ENCODE measurements at regions not wholly inside any gene's neighbourhood (a gene's known extent, or its start where the extent isn't known, plus 50 kb on each side); places are given as distances from the start of the nearest gene placed in this dataset.

DNA sequence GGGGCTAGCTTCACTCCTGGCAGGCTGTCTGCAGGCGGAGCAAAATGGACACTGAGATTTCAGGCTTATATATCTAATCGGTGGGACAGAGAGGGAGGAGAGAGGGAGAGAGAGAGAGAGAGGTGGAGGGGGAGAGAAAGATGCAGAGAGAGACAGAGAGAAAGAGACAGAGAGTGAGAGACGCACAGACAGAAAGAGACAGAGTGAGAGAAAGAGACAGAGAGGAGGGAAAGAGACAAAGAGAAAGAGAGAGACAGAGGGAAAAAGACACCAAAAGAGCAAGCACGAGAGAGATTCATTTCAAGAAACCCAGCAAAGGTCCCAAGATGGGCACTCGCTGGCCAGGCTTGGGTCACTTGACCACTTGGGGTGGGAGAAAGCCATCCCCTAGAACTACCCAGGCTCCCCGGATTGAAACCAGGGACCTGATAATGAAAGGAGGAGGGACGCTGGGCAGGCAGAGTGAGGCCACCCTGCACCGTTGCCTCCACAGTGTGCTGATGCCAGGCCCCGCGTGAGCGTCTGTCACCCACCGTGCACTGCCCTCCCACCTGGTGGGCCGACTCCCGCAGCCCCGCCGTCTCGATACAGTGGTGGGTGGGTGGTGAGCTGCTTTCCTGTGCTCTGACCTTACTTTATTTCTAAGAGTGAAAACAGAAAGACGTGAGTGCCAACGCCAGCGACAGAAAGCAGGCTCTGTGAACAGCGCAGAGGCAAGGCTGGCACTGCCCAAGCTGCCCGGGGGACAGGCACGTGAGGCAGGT lies 67.9 kb upstream of the SLCO4A1 start:
- WGBS, result 87% methylated on average over 23 of the region's 23 CpGs
- H3K27ac ChIP-seq (ENCODE audit: low read depth), result no peak overlapping the region
- DNase-seq (ENCODE audit: extremely low spot score), result no peak
- no peaks in the 10 kb centered on the region for H3K4me1 ChIP-seq (ENCODE audit: insufficient read depth)
- H3K4me3 ChIP-seq (ENCODE audit: low read depth, low read length), result no peak overlapping the region
- H3K36me3 ChIP-seq (ENCODE audit: insufficient read depth), result no peaks in the 10 kb centered on the region

DNA sequence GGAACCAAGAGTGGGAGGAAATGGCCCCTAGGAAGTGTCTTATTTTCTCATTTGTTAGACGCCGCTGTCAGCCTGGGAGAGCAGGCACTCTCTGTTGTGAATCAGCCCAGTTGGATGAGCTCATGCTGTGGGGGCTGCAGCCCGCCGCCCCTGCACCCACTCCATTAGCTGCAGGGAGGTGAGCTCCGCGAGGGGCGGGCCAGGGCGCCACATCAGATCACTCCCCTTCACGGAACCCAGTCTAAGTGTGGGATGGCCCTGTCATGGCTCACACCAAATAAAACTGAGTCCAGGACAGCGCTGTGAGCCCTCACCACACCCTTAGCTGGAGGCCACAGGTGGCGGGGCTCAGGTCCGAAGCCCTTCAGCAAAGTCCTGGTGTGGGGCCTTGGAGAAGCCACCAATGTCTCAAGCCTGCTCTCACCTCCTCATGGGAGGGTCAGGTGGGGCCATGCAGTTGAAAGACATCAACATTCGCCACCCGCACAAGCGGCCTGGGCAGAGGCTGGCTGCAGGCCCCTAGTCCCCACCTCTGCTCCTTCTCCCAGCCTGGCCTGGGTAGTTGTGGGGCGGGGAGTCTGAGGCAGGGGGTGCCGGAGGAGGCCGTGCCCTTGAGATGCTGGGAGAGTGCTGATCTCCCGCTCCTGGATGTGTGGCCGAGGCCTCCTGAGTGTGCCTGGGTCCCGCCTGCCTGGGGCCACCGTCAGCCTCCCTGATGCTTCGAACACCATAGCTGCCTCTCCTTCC lies 66.2 kb upstream of the SLCO4A1 start:
- 79% methylated on average over 23 of the region's 23 CpGs for WGBS
- H3K27ac ChIP-seq (ENCODE audit: low read depth), result no peak overlapping the region
- DNase-seq (ENCODE audit: extremely low spot score), result no peak
- H3K36me3 ChIP-seq (ENCODE audit: insufficient read depth), result no peaks in the 10 kb centered on the region
- H3K4me1 ChIP-seq (ENCODE audit: insufficient read depth), result no peaks in the 10 kb centered on the region
- no peak overlapping the region for H3K4me3 ChIP-seq (ENCODE audit: low read depth, low read length)

DNA sequence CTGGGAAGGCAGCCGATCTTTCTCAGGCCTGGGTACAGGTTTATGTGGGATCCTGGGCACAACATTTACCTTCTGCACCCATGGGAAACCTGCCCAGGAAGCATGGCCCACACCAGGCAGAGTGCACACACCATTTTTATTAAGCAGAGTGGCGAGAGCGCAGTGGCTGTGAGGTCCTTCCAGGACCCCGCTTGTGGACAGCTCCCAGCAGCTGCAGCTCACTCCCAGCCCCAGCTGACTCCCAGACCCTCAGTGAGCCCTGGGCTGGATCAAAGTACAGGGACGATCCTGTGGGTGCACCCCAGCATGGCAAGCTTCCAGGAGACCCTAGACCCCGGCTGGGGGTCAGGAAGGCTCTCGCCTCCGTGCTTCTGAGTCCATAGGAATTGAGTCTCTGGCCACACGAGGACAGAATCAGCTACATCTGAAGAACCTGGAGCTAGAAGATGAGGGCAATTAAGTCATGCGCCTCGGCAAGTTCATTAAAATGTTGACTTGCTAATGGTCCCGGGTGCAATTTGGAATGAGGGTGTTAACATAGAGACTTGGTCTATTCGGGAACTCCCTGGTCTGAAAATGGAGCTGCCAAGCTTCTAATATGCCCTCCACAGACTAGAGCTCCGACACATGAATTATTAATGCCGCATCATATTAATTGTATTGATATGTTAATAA lies 65.4 kb upstream of the SLCO4A1 start:
- DNase-seq (ENCODE audit: extremely low spot score), result no peak
- H3K4me3 ChIP-seq (ENCODE audit: low read depth, low read length), result no peak overlapping the region
- WGBS, result 36% methylated on average over 15 of the region's 15 CpGs
- H3K4me1 ChIP-seq (ENCODE audit: insufficient read depth), result no peaks in the 10 kb centered on the region
- H3K36me3 ChIP-seq (ENCODE audit: insufficient read depth), result no peaks in the 10 kb centered on the region
- no peak overlapping the region for H3K27ac ChIP-seq (ENCODE audit: low read depth)

DNA sequence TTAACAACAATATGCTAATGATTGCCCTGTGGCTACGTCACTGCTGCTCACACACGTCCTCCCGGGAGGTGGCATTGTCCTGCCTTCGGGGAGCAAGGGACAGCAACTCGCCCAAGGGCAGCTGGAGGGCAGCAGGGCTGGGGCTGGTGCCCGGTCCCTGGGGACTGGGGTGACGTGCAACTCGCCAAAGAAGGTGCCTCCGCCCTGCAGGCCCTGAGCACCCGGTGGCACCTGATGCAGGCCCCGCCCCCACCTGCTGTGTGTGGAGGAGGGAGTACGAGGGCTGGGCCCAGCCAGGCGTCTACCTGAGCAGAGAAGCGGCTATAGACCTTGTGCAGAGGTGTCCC lies 64.8 kb upstream of the SLCO4A1 start:
- 36% methylated on average over 14 of the region's 14 CpGs for WGBS
- Histone ChIP-seq H3K36me3 (ENCODE audit: insufficient read depth) (no peaks in the 10 kb centered on the region), H3K4me1 (ENCODE audit: insufficient read depth) (no peaks in the 10 kb centered on the region), H3K4me3 (ENCODE audit: low read depth, low read length) (no peak overlapping the region), H3K27ac (ENCODE audit: low read depth) (no peak overlapping the region)
- no peak for DNase-seq (ENCODE audit: extremely low spot score)

DNA sequence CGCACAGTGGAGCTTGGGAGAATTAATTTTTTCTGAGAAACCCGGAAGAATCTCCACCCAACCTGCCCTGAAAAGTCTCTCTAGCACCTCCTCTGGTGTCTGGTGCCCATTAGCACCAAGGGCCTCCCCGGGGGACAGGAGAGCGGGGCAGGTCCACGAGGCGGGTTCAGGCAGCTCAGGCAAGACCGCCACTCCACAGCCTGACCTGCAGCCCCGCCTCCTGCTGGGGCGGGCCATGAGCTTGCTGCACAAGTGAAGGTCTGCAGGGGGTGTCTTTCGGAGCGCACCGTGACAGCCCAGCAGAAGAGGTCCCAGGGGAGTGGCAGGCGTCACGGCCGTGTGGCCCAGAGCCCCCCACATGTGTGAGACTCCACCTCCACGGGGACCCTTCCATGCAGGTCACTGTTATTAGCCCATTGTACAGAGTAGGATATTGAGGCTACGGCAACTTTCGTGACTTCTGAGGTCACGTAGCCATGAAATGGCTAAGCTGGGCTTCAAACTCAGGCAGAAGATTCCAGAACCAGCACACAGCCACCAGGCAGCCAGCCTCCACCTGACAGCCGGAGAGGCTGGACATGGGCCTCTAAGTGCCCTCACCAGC lies 63.9 kb upstream of the SLCO4A1 start:
- no peaks in the 10 kb centered on the region for H3K4me1 ChIP-seq (ENCODE audit: insufficient read depth)
- H3K27ac ChIP-seq (ENCODE audit: low read depth), result no peak overlapping the region
- H3K36me3 ChIP-seq (ENCODE audit: insufficient read depth), result no peaks in the 10 kb centered on the region
- WGBS, result 55% methylated on average over 20 of the region's 20 CpGs
- H3K4me3 ChIP-seq (ENCODE audit: low read depth, low read length), result no peak overlapping the region
- no peak for DNase-seq (ENCODE audit: extremely low spot score)

DNA sequence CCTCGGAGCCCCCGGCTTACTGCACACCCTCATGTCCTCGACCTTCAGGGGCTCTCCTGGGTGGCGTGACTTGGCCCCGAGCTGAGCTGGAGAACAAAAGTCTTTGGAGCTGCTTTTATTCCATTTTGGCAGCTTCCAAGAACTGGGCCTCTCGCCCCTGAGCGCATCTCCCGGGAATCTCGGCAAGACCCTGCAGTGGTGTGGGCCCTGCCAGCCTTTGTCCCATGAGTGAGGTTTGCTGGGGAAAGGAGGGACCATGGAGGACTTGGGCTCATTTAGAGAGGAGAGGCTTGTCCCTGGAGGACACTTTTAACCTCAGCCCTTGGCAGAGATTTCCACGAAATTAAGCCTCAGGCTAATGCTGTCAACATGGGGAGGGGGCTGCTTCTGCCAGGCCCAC lies 62.3 kb upstream of the SLCO4A1 start:
- no peak overlapping the region for H3K4me3 ChIP-seq (ENCODE audit: low read depth, low read length)
- WGBS, result 23% methylated on average over 10 of the region's 10 CpGs
- H3K27ac ChIP-seq (ENCODE audit: low read depth), result no peak overlapping the region
- H3K36me3 ChIP-seq (ENCODE audit: insufficient read depth), result no peaks in the 10 kb centered on the region
- H3K4me1 ChIP-seq (ENCODE audit: insufficient read depth), result no peaks in the 10 kb centered on the region
- no peak for DNase-seq (ENCODE audit: extremely low spot score)

DNA sequence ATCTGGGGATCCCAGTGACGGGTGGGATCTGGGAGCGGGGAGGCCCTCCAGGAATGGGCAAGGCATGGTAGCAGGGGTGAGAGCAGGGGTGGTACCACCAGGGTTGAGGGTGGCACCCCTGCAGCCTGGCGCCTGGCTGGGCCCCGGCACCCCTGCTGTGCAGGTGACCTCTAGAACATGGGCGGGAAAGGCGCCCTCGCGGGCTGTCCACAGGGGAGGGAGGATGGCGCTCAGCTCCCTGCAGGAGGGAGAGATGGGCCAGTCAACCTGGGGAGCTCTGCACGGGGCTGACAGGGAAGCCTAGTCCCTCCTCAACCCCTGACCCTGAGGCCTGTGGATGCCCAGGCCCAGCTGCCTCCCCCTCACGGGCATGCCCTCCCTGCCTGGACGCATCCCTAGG lies 61.6 kb upstream of the SLCO4A1 start:
- DNase-seq (ENCODE audit: extremely low spot score), result no peak
- no peaks in the 10 kb centered on the region for H3K4me1 ChIP-seq (ENCODE audit: insufficient read depth)
- H3K36me3 ChIP-seq (ENCODE audit: insufficient read depth), result no peaks in the 10 kb centered on the region
- no peak overlapping the region for H3K4me3 ChIP-seq (ENCODE audit: low read depth, low read length)
- WGBS, result 61% methylated on average over 12 of the region's 12 CpGs
- no peak overlapping the region for H3K27ac ChIP-seq (ENCODE audit: low read depth)

DNA sequence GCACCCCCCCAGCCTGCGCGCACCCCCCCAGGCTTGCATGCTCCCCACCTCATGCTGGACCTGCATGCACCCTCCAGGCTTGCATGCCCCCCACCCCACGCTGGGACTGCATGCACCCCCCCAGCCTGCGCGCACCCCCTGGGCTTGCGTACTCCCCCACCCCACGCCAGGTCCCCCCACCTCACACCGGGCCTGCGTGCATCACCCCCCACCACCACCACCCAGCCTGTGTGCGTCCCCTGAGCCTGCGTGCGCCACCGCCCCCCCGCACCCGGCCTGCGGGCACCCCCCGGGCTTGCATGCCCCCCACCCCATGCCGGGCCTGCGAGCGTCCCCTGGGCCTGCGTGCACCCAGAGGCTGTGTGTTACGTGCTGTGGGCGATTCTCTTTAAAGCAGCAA lies 61.0 kb upstream of the SLCO4A1 start:
- Histone ChIP-seq H3K36me3 (ENCODE audit: insufficient read depth) (no peaks in the 10 kb centered on the region), H3K27ac (ENCODE audit: low read depth) (no peak overlapping the region), H3K4me1 (ENCODE audit: insufficient read depth) (no peaks in the 10 kb centered on the region), H3K4me3 (ENCODE audit: low read depth, low read length) (no peak overlapping the region)
- DNase-seq (ENCODE audit: extremely low spot score), result no peak
- 69% methylated on average over 23 of the region's 23 CpGs for WGBS

DNA sequence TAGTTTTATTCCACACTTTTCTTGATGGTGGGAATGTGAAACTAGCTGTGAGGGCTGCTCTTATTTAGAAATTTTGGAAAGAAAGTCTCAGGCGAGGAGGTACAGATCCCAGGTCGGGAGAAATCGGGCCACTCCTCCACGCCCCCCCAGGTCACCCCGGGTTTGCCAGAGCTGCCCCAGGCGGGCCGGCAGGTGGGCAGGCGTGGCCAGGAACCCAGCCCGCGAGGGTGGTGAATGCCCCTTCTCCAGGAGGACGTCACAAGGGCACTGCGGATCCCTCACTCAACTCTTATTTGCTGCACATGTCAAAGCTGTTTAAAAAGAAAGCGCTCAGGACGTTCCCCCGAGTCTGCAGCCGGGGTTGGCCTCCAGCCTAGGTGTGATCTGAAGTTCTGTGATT lies 60.5 kb upstream of the SLCO4A1 start:
- no peak for DNase-seq (ENCODE audit: extremely low spot score)
- Histone ChIP-seq H3K4me3 (ENCODE audit: low read depth, low read length) (no peak overlapping the region), H3K27ac (ENCODE audit: low read depth) (no peak overlapping the region), H3K4me1 (ENCODE audit: insufficient read depth) (no peaks in the 10 kb centered on the region), H3K36me3 (ENCODE audit: insufficient read depth) (no peaks in the 10 kb centered on the region)
- WGBS, result 16% methylated on average over 16 of the region's 16 CpGs

DNA sequence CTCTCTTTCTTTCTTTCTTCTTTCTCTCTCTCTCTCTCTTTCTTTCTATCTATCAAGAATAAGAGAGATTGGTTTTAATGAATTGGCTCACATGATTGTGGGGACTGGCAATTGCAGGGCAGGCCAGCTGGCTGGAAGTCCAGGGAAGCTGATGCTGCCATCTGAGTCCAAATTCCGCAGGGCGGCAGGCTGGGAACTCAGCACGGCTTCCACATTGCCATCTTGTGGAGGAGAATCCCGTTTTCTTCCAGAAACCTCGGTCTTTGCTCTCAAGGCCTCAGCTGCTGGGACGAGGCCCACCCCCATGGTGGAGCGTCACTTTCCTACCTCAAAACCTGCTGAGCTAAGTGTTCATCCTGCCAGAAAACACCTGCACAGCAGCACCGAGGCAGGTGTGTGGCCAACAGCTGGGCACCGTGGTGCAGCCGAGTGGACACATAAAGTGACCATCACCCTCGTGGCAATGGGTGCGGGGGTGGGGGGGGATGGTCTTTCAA lies 58.8 kb upstream of the SLCO4A1 start:
- Histone ChIP-seq H3K4me3 (ENCODE audit: low read depth, low read length) (no peak overlapping the region), H3K27ac (ENCODE audit: low read depth) (no peak overlapping the region), H3K4me1 (ENCODE audit: insufficient read depth) (no peaks in the 10 kb centered on the region), H3K36me3 (ENCODE audit: insufficient read depth) (no peaks in the 10 kb centered on the region)
- DNase-seq (ENCODE audit: extremely low spot score), result no peak
- 39% methylated on average over 12 of the region's 12 CpGs for WGBS

DNA sequence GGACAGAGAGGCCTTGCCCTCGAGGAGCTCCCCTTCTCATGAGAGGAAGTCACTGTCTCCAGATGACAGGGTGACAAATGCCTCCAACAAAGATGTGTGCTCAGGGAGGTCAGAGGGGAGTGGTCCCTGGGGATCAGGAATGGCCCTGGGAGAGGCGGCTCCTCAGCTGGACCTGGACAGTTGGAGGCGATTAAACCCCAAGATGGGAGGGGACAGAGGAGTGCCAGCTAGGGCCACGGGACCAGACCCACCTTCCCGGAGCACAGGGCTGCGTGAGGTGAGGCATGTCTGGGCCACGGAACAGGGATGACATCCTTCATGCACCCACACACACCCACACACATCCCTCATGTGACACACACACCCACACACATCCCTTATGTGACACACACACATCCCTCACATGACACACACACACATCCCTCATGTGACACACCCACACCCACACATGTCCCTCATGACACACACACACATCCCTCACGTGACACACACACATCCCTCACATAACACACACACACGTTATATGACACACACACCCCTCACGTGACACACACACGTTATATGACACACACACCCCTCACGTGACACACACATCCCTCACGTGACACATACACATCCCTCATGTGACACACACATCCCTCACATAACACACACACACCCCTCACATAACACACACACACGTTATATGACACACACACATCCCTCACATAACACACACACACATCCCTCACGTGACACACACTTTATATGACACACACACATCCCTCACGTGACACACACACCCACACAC lies 57.4 kb upstream of the SLCO4A1 start:
- no peak for DNase-seq (ENCODE audit: extremely low spot score)
- no peaks in the 10 kb centered on the region for H3K36me3 ChIP-seq (ENCODE audit: insufficient read depth)
- no peaks in the 10 kb centered on the region for H3K4me1 ChIP-seq (ENCODE audit: insufficient read depth)
- 64% methylated on average over 16 of the region's 16 CpGs for WGBS
- H3K4me3 ChIP-seq (ENCODE audit: low read depth, low read length), result no peak overlapping the region
- H3K27ac ChIP-seq (ENCODE audit: low read depth), result no peak overlapping the region

DNA sequence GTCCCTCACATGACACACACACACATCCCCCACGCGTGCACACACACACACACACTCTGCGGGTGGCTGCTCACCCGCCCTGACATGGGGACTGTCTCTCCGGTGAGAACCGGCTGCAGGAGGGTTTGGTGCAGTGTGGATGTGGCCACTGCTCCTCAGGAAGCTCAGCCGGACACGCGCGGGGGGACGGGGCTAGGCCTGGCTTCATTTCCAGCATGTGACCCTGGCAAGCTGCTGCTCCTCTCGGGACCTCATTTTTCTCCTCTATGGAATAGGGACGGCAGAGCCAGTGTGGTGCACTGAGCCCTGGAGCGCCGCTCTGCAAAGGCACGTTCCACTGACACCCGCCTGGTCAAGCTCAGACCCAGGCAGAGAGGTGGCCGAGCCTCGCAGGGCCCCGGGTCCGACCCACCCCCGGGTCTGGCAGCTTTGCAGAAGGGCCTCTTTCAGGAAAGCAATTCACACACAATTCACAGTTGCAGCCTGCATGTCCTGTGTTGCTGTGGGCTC lies 56.8 kb upstream of the SLCO4A1 start:
- no peak overlapping the region for H3K4me3 ChIP-seq (ENCODE audit: low read depth, low read length)
- H3K27ac ChIP-seq (ENCODE audit: low read depth), result no peak overlapping the region
- no peak for DNase-seq (ENCODE audit: extremely low spot score)
- H3K36me3 ChIP-seq (ENCODE audit: insufficient read depth), result no peaks in the 10 kb centered on the region
- no peaks in the 10 kb centered on the region for H3K4me1 ChIP-seq (ENCODE audit: insufficient read depth)
- 62% methylated on average over 22 of the region's 22 CpGs for WGBS

DNA sequence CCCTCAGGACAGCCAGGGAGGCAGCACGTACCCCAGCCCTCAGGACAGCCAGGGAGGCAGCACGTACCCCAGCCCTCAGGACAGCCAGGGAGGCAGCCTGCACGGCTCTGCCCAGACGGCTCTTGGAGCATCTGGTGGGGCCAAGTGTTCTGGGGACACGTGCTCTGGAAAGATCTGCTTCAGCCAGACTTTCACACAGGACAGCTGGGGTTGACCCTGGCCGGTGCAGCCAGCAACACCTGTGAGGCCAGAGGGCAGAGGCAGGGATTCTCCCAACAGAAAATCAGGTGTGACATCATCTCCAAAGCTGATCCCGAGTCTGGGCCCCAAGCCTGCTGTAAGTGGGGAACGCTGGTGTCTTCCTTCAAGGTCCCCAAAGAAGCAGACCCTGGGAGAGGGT lies 55.5 kb upstream of the SLCO4A1 start:
- WGBS, result 65% methylated on average over 8 of the region's 8 CpGs
- H3K27ac ChIP-seq (ENCODE audit: low read depth), result no peak overlapping the region
- H3K36me3 ChIP-seq (ENCODE audit: insufficient read depth), result no peaks in the 10 kb centered on the region
- no peak for DNase-seq (ENCODE audit: extremely low spot score)
- no peak overlapping the region for H3K4me3 ChIP-seq (ENCODE audit: low read depth, low read length)
- H3K4me1 ChIP-seq (ENCODE audit: insufficient read depth), result no peaks in the 10 kb centered on the region
